Stimulated activated CD4-positive, alpha-beta T cell treated with anti-CD3 and anti-CD28 coated beads, Interleukin-1b, Interleukin-23, amount 100 ng/mL, for 24 hours (primary cell): ENCODE measurements at regions not wholly inside any gene's neighbourhood (a gene's known extent, or its start where the extent isn't known, plus 50 kb on each side); places are given as distances from the start of the nearest gene placed in this dataset.
"Not testable (repeated sequence)": the region's sequence is repeated elsewhere in the genome, so short reads cannot be mapped to it uniquely, and the experiment has no call there.

ENCODE experiments used
- DNase-seq, 4 experiments: peaks; one replicate each; pipeline ENCODE4 v3.0.0-alpha.2; 2020; ENCODE audit warnings: low read depth in 4 of 4, low spot score in 1 of 4

DNA sequence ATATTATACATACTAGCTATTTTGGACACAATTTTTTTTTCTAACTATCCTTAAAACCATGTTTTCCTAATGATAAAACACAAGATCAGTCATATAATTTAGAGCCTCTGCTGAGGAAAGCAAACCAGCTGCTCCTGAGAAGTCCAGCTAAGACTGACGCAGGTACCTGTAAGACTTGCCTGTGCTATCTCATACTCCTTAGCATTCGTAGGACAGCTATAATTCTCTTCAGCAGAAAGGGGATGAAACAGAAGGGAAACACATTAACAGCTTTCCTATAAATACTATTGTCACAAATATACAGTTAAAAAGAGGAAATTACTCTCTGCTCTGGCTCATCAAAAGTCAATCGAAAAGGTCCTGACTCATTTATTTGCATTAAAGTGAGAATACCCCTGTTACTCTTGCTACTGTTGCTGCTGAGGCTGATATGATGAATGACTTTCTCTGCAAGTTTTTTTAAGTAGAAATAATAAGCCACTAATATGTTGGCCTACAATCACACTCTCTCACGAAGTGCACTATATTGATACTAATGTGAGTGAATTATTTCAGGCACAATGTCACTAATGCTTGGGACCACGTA, 757.1 kb downstream of the KCNT2 start:
- no peak for DNase-seq

DNA sequence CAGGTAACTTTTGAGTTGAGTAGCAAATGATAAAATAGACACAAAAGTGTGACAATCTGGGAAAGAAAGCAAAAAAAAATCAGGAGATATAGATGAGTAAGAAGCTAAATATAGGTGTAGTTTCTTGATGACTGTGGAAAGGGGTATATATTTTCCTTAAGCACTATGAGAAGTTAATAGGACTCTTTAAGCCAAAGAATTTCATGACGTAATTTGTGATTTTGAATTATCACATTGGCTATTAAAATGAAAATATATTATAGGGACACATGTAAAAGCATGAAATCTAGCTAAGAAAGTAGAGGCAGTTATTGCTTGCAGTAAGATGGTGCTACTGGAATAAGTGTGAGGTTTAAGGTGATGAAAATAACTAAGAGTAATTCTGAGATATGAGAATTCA, 759.1 kb downstream of the KCNT2 start:
- DNase-seq = no peak

DNA sequence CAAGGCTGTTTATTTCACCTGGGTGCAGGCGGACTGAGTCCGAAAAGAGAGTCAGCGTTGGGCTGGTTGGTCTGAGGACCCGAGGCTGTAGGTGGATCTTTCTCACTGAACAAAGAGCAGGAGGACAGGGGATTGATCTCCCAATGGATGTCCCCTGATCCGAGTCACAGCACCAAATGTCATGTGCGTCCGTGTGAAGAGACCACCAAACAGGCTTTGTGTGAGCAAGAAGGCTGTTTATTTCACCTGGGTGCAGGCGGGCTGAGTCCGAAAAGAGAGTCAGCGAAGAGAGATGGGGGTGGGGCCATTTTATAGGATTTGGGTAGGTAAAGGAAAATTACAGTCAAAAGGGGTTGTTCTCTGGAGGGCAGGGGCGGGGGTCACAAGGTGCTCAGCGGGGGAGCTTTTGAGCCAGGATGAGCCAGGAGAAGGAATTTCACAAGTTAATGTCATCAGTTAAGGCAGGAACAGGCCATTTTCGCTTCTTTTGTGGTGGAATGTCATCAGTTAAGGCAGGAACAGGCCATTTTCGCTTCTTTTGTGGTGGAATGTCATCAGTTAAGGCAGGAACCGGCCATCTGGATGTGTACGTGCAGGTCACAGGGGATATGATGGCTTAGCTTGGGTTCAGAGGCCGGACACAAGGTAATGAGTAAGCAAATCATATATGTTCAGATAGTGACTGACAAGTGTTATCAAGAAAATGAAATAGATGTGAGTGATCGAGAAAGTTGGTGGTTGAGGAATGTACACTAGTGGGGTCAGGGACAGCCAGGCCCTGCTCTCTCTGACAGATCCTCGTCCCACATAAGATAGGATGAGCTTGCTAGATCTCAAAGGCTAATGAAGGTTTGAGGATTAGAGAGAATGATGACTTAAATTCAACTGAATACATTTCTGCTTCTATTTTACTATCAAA, 760.0 kb downstream of the KCNT2 start:
- DNase-seq = not testable (repeated sequence)

DNA sequence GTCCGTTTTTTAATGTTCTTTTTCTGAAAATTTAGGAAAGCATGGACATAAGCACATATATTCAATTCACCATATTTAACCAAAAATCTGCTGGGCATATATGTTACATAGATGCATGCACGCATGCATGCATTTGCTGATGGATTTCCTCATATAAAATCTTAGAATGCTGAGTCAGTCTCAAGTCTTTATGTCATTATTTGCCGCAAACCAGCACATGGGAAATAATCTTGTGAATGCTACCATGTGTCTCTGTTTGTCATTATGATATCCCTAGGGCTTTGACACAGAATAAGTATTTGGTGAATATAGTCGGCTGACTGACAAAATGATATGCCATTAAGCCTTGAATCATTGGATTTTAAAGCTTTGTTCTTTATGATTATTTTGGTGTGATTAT, 776.5 kb downstream of the KCNT2 start:
- DNase-seq = no peak

DNA sequence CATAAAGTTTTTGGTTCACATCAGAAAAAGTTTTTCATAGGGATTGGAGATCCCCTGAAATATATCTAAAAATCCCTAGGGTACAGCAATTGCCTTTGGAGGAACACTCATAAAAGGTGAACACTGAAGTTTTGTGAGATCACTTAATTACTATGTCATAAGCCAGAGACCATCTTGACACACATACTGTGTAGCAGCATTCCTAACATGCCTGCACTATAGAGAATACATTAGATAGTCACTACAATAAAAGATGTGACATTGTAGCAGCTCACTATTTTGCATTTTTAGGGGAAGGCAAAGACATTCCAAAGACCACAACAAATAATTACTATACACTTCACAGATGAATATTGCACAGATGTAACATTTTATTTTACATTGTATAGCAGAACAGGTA, 779.9 kb downstream of the KCNT2 start:
- DNase-seq = no peak

DNA sequence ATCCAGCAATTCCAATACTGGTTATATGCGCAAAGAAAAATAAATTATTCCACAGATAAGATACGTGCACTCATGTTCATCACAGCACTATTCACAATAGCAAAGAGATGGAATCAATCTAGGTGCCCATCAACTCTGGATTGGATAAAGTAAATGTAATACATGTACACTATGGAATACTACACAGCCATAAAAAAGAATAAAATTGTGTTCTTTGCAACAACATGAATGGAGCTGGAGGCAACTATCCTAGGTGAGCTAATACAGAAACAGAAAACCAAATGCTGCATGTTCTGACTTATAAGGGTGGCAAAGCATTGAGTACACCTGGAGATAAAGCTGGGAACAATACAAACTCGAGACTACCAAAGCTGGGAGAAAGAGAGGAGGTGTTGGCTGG, 787.3 kb downstream of the KCNT2 start:
- no peak for DNase-seq

DNA sequence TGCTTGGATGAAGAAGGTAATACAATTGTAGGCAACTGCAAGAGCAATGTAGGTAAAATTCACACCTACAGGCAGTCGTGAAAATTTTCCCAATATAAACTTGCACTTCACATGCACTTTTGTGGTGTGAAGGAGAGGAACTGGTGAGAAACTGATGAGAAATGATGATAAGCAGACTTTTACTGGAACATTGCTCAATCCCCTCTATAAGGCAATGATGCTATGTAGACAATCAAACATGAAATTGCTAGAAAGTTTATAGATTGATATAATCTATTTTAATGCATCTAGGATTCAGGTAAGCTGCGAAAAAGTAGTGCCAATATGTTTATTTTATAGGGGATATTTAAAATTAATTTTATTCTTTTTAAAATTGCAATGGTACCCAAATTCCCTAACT, 802.2 kb downstream of the KCNT2 start:
- DNase-seq = no peak

DNA sequence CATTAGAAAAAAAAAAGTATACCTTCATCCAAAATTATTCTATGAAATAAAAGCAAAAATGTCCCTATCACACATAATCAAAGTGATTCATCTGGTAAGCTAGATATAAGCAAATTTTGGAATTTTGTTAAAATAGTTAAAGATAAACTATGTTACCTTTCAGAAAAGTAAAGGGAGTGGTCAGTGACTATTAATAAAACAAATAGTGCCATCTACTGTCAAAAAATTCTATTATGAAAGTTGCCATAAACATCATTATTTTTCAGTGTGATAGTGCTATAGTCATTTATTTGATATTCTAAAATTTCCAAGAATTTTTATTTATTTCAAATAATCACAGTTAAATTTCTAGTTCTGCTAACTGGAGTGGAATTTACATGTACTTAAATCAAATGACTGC, 803.7 kb downstream of the KCNT2 start:
- DNase-seq = no peak

DNA sequence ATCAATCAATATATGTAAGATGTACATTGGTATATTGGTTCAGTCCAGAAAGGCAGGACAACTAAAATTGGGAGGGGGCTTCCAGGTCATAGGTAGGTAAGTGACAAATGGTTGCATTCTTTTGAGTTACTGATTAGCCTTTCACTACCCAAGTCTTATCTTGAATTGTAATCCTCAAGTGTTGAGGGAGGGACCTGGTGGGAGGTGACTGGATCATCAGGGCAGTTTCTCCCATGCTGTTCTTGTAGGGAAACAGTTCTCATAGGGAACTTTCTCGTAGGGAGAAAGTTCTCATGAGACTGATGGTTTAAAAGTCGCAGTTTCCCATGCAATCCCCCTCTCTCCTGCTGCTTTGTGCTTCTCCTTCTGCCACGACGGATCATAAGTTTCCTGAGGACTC, 809.2 kb downstream of the KCNT2 start:
- no peak for DNase-seq

DNA sequence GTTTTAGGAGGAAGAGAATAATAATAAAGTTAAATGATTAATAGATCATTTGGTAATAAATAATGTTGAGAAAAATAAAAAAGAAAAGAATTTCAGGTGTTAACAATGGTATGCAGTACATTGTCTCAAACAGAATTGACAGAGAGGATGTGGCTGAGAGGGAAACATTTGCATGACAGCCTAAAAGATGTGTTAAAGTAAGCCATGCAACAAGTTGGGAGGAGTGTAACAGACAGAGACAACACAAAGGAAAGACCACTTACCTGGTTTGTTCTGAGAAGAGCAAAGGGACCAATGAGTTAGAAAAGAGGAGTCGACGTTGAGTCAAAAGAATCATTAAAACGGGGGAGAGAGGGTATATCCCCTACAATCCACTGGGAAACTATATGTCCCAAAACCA, 814.0 kb downstream of the KCNT2 start:
- DNase-seq = no peak

DNA sequence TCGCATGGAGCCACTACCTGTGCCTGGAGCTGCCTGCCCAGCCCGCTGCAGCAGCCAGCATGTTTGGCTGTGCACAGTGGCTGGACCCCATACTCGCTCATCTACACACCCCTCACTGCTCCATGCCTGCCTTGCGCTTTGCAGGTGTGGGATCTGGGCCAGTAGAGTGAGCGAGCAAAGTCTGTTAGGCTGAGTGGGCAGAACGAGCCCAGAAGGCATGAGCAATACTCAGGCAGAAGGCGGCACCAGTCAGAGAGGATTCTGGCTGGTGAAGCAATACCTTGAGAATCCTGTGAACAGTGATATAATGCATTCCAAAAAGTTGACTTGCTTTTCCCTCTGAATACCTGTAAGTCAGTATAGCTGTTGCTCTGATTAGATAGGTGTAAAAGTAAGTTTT, 816.4 kb downstream of the KCNT2 start:
- DNase-seq = no peak

DNA sequence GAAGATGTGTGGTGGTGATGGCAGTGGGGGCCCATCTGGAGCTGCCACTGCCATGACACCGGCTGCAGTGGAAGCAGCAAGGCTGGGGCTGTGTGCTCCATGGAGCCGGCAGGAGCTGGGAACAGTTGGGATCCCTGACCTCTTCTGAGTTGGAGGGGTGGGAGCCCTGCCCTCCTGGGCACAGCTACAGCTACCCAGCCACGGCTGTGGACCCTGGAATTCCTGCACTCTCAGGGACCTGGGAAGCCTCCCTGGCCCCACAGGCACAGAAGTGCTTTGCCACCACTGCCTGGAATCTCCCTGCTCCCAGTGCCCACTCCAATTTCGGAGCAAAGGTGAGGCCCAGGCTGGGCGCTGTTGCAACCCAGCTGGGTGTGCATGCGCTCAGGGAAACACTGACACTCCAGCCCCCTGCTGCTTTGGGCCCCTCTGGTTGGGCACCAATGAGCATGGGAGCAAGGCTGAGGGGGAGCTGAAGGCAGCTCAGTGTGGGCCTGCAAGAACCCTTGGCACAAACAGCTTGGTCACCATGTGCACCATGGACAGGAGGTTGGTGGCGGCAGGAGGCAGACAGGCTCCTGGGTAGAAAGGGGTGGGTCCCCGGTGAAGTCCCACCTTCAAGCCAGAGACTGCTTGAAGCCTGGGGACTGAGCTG, 817.6 kb downstream of the KCNT2 start:
- no peak for DNase-seq

DNA sequence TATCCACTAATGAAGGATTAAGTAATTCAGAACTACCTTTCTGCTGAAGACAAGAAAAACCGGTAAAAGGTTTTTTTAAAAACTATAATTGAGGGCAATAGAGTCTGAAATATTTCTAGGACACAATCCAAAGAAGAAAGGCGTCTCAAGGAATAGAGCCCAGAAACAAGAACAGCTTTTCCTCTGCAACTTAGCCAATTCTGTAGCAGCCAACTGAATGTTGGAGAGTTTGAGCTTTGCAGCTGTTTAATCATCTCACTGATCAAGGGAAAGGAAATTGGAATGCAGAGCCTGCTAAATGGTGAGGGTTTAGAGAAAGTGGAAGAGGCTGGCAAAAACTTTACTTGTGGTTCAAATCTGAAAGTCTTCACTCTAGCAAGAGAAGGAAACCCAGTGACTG, 818.9 kb downstream of the KCNT2 start:
- DNase-seq = no peak

DNA sequence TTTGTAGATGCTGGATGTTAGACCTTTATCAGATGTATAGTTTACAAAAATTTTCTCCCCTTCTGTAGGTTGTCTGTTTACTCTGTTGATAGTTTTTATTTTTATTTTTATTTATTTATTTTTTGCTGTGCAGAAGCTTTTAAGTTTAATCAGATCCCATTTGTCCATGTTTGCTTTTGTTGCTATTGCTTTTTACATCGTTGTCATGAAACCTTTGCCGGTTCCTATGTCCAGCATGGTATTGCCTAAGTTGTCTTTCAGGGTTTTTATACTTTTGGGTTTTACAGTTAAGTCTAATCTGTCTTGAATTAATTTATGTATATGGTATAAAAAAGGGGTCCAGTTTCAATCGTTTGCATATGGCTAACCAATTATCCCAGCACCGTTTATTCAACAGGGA, 819.5 kb downstream of the KCNT2 start:
- no peak for DNase-seq

DNA sequence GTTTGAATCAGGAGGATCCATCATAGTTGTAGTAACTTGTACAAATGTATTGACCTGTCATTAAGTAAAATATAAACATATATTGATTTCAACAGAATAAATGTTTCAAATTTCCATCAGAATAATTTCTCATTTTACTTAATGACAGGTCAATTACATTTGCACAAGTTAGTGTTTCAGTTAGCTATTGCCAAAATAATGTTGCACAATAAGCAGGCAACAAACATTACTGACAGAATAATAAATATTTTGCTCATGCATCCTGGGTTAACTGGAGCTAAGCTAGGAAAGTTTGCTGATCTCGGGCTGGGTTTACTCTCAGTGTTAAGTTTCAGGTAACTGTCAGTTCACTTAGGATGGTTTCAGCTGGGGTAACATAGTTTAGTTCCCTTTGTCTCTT, 822.4 kb downstream of the KCNT2 start:
- DNase-seq = no peak

DNA sequence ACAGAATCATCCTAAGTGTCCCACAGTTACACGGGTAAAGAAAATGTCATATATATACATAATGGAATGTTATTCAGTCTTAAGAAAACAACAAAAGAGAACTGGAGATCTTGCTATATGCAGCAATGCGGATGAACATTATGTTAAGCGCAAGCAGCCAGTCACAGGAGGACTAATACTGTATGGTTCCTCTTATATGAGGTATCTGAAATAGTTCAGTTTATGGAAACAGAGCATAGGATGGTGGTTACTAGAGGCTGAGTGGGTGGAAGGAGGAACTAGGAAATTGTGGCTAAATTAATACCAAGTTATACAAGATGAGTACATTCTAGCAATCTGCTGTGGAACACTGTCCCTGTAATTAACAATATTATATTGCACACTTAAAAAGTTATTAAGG, 834.3 kb downstream of the KCNT2 start:
- DNase-seq = no peak

DNA sequence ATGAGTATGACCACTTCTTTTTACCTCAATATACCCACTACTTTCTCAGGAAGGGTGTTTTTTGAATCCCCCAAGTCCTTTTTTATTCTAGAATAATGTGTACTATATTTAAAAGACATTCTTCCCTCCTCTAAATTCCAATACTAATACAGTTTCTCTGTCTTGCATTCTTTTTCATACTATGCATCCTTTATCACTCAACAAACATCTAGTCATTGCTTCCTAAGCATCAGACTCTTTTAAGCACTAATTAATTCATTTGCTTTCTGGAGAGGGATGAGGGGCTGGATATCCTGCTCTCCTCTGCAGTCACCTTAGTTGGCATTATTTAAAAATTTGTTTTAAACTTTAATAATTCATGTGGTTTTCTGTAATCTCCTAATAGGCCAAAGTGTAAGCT, 838.8 kb downstream of the KCNT2 start:
- no peak for DNase-seq

DNA sequence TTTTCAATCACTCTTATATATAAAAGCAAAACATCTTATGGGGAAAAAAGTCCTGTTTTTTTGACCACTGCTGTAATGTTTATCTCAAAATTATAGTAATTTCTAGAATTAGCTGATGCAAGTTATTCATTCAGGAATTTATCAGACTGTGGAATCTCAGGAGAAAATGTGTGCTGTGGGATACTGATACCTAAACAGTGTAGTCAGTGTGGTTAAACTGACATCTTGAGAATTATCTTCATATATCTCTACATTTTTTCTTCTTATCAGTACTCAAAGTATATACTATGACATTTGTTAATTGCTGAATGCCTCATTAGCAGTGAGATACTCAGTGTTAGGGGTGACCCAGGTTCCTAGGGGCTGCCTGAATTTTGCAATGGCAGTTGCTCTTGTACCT, 839.3 kb downstream of the KCNT2 start:
- no peak for DNase-seq

DNA sequence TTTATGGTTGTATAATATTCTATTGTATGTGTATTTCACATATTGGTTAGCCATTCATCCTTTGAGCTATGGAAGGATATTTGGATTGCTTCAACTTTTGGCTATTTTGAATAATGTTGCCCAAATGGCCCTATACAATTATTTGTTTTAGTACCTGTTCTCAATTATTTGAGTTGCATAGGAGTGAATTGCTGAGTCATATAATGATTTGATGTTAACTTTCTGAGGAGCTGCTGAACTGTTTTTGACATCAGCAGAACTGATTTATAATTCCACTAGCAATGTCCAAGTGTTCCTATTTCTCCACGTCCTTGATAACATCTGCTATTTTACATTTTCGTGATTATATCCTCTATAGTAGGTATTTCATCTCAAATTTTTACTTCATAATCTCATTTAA, 839.9 kb downstream of the KCNT2 start:
- DNase-seq = no peak

DNA sequence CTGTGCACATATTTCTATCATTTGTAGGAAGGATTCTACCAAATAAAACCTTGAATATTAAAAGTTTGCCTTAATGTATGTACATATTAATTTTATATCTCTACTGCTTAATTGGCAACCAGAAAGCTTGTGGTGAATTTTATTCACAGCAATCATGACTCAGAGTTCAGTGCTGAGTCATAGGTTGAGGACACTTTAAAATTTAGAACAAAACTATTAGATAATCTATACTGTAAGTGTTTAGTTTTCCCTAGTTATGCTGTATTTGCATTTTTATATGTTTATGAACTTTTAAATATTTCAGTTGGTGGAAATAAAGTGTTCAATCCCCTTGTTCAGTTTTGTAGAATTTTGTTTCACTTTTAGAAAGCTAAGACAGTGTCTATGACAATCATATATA, 841.5 kb downstream of the KCNT2 start:
- DNase-seq = no peak

DNA sequence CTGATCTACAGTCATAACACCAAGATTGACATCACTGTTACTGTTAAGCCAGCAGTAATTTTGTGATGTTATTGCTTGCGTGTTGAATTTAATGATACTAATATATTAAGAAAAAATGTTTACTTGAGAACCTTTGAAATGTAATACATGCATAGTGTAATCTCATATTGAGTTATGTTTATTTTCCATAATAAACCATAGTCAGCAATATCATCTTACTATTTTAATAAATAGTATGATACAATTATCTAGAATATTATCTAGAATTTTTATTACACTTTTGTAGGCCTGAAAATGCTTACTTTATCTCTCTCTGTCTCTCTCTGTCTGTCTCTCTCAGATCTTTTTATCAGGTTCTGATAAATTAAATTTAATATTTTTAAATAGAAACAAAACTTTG, 843.1 kb downstream of the KCNT2 start:
- DNase-seq = no peak

DNA sequence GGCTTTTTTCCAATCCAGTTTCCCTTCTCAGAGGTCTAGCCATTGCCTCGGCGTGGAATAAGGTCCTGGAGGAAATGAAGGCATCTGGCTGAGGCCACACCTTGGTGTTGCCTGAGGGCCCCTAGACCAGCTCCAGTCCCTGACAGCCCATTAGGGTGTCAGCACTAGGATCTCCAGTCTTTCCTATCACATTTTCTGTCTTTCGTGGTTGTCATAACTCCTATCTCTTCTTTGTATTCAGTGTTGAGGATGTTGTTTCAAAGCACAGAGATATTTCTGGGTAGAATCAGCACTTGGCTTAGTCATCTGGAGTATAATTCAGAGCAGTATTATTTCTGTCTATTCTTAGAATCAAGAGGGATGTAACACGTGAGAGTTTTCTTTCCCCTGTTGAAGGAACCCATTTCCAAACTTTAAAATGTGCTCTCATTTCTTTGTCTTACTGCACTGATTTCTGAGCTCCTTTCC, 844.3 kb downstream of the KCNT2 start:
- no peak for DNase-seq
